RWPE2 (cell line): ENCODE measurements at regions not wholly inside any gene's neighbourhood (a gene's known extent, or its start where the extent isn't known, plus 50 kb on each side); places are given as distances from the start of the nearest gene placed in this dataset.

Experiments
- ATAC-seq: fragments of 200-7000 bp; cut with Tn5 transposase; 3 replicates; pipeline ENCODE4 v1.9.1; 2021; ENCODE audit warnings: low read depth
- DNase-seq: peaks from one replicate; pipeline ENCODE4 v3.0.0-alpha.2; 2020; ENCODE audit warnings: low spot score
- H3K27ac ChIP-seq: fragments of 450-650 bp; 2 replicates; pipeline ENCODE4 v1.5.1; 2017; ENCODE audit warnings: mild to moderate bottlenecking; ENCODE audit not compliant: poor library complexity, severe bottlenecking
- H3K27me3 ChIP-seq: fragments of 250-450 bp; sonication (Bioruptor Pico); 2 replicates; pipeline ENCODE4 v1.5.1; 2021; ENCODE audit warnings: mild to moderate bottlenecking, moderate library complexity; ENCODE audit not compliant: insufficient read depth, poor library complexity, severe bottlenecking
- H3K36me3 ChIP-seq: fragments of 250-450 bp; sonication (Bioruptor Pico); 2 replicates; pipeline ENCODE4 v1.5.1; 2020; ENCODE audit warnings: low read depth, mild to moderate bottlenecking, moderate library complexity
- H3K4me1 ChIP-seq: fragments of 250-450 bp; sonication (Bioruptor Pico); 2 replicates; pipeline ENCODE4 v1.5.1; 2021; ENCODE audit warnings: mild to moderate bottlenecking, moderate library complexity; ENCODE audit not compliant: insufficient read depth, poor library complexity, severe bottlenecking
- H3K4me3 ChIP-seq: fragments of 250-450 bp; sonication (Bioruptor Pico); 2 replicates; pipeline ENCODE4 v1.5.1; 2021; ENCODE audit warnings: mild to moderate bottlenecking, moderate library complexity; ENCODE audit not compliant: severe bottlenecking
- H3K9me3 ChIP-seq: fragments of 250-450 bp; sonication (Bioruptor Pico); 2 replicates; pipeline ENCODE4 v1.5.1; 2021; ENCODE audit warnings: mild to moderate bottlenecking, moderate library complexity; ENCODE audit not compliant: severe bottlenecking
- TF ChIP-seq, protein P1 (sequence below): fragments of 450-650 bp; IDR thresholded peaks from one replicate; pipeline ENCODE4 v1.5.1; 2017; ENCODE audit warnings: mild to moderate bottlenecking, moderate library complexity; ENCODE audit not compliant: poor library complexity, severe bottlenecking

DNA sequence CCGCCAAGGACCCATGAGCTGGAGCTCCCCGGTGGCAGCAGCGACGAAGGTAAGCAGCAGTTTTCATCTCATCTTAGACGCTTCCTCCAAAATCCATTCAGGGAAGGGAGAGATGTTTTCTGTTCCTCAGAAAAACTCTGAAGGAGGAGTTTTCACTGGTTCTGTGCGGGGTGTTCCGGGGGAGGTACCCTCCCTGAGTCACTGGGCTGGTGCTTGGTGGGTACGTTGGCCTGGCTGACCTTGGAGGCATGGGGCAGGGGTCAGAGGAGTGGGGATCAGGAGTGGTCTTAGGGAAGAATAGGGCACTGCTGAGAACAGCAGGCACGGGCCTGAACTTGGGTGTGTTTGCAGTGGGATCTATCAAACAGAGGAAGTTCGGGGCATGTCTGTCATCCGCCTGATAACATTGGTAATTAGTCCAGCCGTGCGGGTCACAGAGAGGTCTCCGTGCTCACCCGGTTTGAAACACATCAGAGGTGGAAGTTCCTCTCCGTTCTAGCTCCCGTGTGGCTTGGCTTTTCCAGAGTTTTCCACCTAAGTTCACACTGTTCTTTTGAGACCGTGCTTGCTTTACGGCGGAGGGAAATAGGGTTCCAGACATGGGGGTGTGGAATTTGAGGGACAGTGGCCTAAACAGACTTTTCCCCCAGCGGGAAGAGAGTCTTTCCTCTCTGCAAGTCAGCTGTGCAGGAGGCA, 59.6 kb upstream of the CIBAR2 start:
- H3K27ac ChIP-seq: peak overlapping the region; percentile 94
- TF ChIP-seq, protein P1, sequence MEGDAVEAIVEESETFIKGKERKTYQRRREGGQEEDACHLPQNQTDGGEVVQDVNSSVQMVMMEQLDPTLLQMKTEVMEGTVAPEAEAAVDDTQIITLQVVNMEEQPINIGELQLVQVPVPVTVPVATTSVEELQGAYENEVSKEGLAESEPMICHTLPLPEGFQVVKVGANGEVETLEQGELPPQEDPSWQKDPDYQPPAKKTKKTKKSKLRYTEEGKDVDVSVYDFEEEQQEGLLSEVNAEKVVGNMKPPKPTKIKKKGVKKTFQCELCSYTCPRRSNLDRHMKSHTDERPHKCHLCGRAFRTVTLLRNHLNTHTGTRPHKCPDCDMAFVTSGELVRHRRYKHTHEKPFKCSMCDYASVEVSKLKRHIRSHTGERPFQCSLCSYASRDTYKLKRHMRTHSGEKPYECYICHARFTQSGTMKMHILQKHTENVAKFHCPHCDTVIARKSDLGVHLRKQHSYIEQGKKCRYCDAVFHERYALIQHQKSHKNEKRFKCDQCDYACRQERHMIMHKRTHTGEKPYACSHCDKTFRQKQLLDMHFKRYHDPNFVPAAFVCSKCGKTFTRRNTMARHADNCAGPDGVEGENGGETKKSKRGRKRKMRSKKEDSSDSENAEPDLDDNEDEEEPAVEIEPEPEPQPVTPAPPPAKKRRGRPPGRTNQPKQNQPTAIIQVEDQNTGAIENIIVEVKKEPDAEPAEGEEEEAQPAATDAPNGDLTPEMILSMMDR: no peak
- no peaks in the 10 kb centered on the region for H3K9me3 ChIP-seq
- no peaks in the 10 kb centered on the region for H3K36me3 ChIP-seq
- no peaks in the 10 kb centered on the region for H3K27me3 ChIP-seq
- DNase-seq (no peak), ATAC-seq (no peak)
- H3K4me1 ChIP-seq: peaks cover 38% of the 10 kb centered on the region
- peak overlapping the region; percentile 11 for H3K4me3 ChIP-seq

DNA sequence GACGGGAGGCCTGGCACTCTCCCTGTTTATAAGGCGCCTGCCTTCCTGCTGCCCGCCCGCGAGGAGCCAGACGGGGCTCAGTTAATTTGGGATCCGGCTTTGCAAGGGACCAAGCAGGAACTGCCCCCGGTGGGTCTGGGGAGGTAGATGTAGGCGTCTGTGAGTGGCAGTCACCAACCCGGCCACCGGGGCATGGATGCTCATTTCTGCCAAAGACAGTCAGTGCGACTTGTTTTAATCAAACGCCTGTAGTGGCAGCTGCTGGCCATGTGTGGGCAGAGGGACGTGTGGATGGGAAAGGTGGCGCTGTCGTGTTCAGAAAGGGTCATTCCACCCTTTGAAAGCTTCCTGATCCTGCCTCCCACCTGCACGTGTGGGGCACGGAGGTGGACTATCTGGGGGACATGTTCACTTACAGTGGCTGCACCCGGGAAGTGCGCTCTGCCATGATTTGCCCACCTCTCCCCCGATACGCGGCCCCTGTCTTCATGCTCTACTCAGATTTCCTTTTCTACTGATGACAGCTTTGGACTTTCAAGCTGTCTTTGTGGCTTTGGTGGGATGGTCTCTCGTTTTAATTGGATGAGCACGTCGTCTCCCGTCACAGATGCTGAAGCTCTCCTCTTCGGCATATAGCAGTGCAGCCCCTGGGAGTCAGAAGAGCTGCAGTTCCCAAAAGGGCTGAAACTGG, 60.3 kb upstream of the CIBAR2 start:
- Histone ChIP-seq H3K4me1 (peaks cover 38% of the 10 kb centered on the region), H3K4me3 (peak overlapping the region; percentile 11), H3K36me3 (no peaks in the 10 kb centered on the region), H3K27ac (peak overlapping the region; percentile 94), H3K27me3 (no peaks in the 10 kb centered on the region), H3K9me3 (no peaks in the 10 kb centered on the region)
- ATAC-seq (no peak), DNase-seq (no peak)
- TF ChIP-seq, protein P1: no peak

DNA sequence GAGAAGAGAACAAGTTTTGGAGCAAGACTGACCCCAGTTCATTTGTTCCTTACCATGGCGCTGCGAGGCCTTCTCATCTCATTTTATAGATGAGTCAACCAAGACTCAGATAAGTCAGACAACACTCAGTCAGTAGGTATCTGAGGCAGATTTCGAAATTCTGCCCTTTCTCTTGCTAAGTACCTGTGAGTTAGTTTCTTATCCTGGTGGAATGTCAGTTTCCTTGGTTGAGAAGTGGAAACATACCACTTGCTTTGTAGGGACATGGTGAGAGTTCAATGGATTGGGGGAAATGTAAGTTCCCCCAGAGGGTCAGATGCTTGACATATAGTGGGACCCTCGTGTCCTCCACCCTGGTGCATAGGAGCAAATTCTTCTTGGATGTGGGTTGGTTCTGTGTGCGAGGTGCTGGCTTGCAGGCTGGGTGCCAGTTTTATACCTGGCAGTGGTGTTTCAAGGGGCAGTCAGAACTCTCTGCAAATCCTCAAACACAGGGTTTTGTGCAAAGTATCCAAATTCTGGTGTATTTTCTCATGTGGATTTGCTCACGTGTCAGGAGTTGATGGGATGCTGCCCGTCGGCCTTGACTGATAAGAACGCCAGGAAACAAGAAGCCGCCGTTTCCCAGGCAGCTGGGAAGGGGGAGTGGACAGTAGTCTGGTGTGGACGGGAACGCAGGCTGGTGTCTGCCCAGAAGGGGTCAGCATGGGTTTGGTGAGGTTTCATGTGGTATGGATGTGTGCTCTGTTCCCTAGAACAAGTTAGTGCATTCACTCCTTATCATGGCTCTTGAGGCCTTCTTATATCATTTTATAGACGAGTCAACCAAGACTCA, 61.1 kb upstream of the CIBAR2 start:
- peaks cover 38% of the 10 kb centered on the region for H3K4me1 ChIP-seq
- no peak overlapping the region for H3K4me3 ChIP-seq
- no peaks in the 10 kb centered on the region for H3K9me3 ChIP-seq
- H3K27me3 ChIP-seq: no peaks in the 10 kb centered on the region
- ATAC-seq (peak; percentile 81), DNase-seq (peak; percentile 61)
- peak overlapping the region; percentile 94 for H3K27ac ChIP-seq
- H3K36me3 ChIP-seq: no peaks in the 10 kb centered on the region
- TF ChIP-seq, protein P1: peak; percentile 7

DNA sequence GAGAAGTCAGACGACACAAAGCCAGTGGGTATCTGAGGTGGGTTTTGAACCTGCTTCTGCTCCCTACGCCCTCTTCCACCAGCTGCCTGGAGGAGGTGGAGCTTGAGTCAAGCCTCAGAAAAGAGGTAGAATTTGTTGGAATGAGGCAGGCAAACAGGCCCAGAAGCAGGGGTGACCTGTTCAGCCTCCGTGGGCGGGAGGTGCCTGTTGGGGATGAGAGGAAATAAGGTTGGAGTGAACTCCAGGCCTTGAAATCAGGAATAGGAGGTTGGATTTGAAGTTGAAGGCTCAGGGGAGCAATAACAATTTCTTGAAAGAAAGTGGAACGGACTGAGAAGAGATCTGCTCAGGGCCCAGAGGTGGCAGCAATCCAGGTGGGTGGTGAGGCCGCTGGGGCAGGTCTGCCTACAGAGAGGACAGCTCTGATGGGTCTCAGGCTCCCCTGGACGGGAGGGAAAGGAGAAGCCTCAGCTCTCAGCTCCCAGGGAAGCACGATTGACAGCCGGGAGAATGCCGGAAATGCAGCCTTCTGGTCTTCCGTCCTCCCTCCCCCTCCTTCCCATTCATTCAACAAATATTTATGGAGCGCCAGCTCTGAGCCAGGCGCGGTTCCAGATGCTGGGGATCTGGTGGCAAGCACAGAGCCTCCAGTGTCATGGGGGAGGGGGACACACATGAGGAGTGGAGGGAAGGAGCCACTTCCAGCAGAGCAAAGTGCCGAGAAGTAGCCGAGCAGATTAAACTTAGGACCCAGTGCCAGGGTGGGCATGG, 61.9 kb upstream of the CIBAR2 start:
- TF ChIP-seq, protein P1: no peak
- Histone ChIP-seq H3K4me1 (peaks cover 38% of the 10 kb centered on the region), H3K4me3 (no peak overlapping the region), H3K27me3 (no peaks in the 10 kb centered on the region), H3K27ac (peak overlapping the region; percentile 94), H3K9me3 (no peaks in the 10 kb centered on the region), H3K36me3 (no peaks in the 10 kb centered on the region)
- DNase-seq (peak; percentile 79), ATAC-seq (peak; percentile 66)
